NCI-H510A (cell line): ENCODE measurements at regions not wholly inside any gene's neighbourhood (a gene's known extent, or its start where the extent isn't known, plus 50 kb on each side); places are given as distances from the start of the nearest gene placed in this dataset.

Source experiments
- DNase-seq: peaks from one replicate; lab custom pipeline; 2025; lab: John Stamatoyannopoulos, UW

GRCh38 chr21:28788030-28788429 lies 204.6 kb downstream of the LTN1 start:
- DNase-seq, result no peak

- DNase-seq, result no peak
These were observed 209.0 kb downstream of the LTN1 start for GRCh38 chr21:28783641-28784185.

GRCh38 chr21:28781602-28782276 lies 210.9 kb downstream of the LTN1 start:
- DNase-seq, result no peak

- no peak for DNase-seq
These were observed 212.8 kb downstream of the LTN1 start for GRCh38 chr21:28779914-28780313.

GRCh38 chr21:28776251-28776650 lies 216.4 kb downstream of the LTN1 start:
- DNase-seq, result no peak

- DNase-seq, result no peak
These were observed 217.6 kb downstream of the LTN1 start for GRCh38 chr21:28775071-28775470.

GRCh38 chr21:28773036-28773435 lies 219.6 kb downstream of the LTN1 start:
- DNase-seq, result no peak

- DNase-seq, result no peak
These were observed 220.7 kb downstream of the LTN1 start for GRCh38 chr21:28771790-28772501.

GRCh38 chr21:28770867-28771661 lies 221.6 kb downstream of the LTN1 start:
- no peak for DNase-seq

GRCh38 chr21:28769683-28770082 lies 223.0 kb downstream of the LTN1 start:
- DNase-seq, result no peak

- DNase-seq, result no peak
These were observed 223.9 kb downstream of the LTN1 start for GRCh38 chr21:28768753-28769152.

- DNase-seq, result no peak
These were observed 225.2 kb downstream of the LTN1 start for GRCh38 chr21:28767523-28767922.

GRCh38 chr21:28763809-28764418 lies 228.8 kb downstream of the LTN1 start:
- DNase-seq, result no peak

- DNase-seq, result no peak
These were observed 230.3 kb downstream of the LTN1 start for GRCh38 chr21:28762357-28762735.

GRCh38 chr21:28761674-28762356 lies 230.9 kb downstream of the LTN1 start:
- no peak for DNase-seq

GRCh38 chr21:28758883-28759242 lies 233.8 kb downstream of the LTN1 start:
- no peak for DNase-seq

GRCh38 chr21:28758042-28758882 lies 234.4 kb downstream of the LTN1 start:
- no peak for DNase-seq

GRCh38 chr21:28754862-28755261 lies 237.8 kb downstream of the LTN1 start:
- no peak for DNase-seq

GRCh38 chr21:28754127-28754611 lies 238.5 kb downstream of the LTN1 start:
- DNase-seq, result no peak

- DNase-seq, result no peak
These were observed 240.5 kb downstream of the LTN1 start for GRCh38 chr21:28752131-28752530.

- DNase-seq, result no peak
These were observed 241.5 kb downstream of the LTN1 start for GRCh38 chr21:28751176-28751575.
